ENCODE measurements at regions not wholly inside any gene's neighbourhood (a gene's known extent, or its start where the extent isn't known, plus 50 kb on each side); places are given as distances from the start of the nearest gene placed in this dataset.

GRCh38 chr16:51713502-51713901, 562.4 kb upstream of the SALL1 start:
- TF ChIP-seq CTCF (conservative IDR thresholded peaks at IDR 0.05) (no peak), EZH2 (IDR thresholded peaks at IDR 0.05; ENCODE audit: low read depth) (no peak)
